ENCODE measurements at regions not wholly inside any gene's neighbourhood (a gene's known extent, or its start where the extent isn't known, plus 50 kb on each side); places are given as distances from the start of the nearest gene placed in this dataset.

GRCh38 chr11:130814440-130815096 lies 101.7 kb downstream of the SNX19 start:
- no peak for TF ChIP-seq CTCF (optimal IDR thresholded peaks at IDR 0.05 in 1 of 3, IDR thresholded peaks at IDR 0.05 in 1 of 3, conservative IDR thresholded peaks at IDR 0.05 in 1 of 3; ENCODE audit: extremely low read depth in 1 of 3, insufficient read depth in 2 of 3, low read length in 3 of 3)
- TF ChIP-seq EZH2 (IDR thresholded peaks at IDR 0.05; ENCODE audit: low read length), result no peak
